ENCODE measurements at regions not wholly inside any gene's neighbourhood (a gene's known extent, or its start where the extent isn't known, plus 50 kb on each side); places are given as distances from the start of the nearest gene placed in this dataset.

GRCh38 chrX:15983034-15983433, 128.4 kb upstream of the AP1S2 start:
- no peak for DNase-seq (ENCODE audit: low spot score)

DNA sequence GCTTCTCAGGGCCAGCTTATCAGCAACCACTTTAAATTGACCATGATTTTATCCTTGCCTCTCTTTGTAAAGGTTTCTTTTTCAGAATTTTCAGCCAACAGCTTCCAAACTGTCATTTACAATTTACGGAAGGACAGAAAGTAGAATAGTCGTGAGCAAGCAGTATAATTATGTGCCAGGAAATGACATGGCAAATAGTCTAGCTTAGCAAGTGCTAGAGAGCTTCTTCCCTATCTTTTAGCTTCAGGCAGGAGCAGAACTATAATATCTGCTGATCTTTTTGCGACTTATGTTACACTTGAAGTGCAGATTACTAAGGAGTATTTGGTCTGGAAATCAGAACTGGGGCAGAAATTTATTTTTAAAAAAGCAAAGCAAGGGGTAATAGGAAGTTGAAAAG, 123.0 kb upstream of the AP1S2 start:
- no peak for DNase-seq (ENCODE audit: low spot score)

DNA sequence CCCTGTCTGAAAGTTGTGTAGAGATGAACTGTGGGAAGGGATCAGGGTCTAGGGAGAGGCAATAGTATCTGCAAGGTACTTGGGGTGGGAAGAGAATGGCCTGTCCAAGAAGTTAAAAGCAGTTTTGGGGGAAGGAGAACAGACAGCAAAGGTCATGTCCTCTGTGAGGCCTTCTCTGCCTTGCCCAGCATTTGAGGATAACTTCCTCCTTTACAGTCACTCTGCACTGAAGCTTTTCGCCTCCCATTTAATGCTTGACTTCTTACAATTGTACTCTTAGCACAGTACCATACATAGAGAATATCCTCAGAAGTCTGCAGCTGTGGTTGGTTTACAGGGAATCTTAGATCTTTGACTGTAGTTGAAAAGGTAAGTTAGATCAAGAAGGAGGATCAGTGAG, 121.8 kb upstream of the AP1S2 start:
- DNase-seq (ENCODE audit: low spot score), result no peak

- DNase-seq (ENCODE audit: low spot score), result peak; percentile 40
These were observed 119.3 kb upstream of the AP1S2 start for GRCh38 chrX:15973946-15974345.

- DNase-seq (ENCODE audit: low spot score), result peak; percentile 5
These were observed 118.7 kb upstream of the AP1S2 start for GRCh38 chrX:15973299-15973698.

DNA sequence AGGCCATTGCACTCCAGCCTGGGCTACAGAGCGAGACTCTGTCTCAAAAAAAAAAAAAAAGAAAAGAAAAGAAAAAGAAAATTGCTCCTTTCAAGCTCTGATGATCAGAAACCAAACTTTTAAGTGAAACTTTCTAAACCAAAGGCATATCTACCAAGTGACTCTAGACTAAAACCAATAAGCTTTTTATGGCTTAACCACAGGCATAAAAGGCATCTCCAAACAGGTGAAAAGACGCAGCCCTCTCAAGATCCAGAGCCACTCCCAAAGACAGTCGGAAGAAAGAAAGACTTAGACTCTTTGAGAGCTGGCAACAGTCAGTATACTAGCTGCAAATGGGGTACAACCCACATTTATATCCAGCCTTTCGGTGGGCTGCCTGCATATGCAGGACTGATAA, 117.1 kb upstream of the AP1S2 start:
- no peak for DNase-seq (ENCODE audit: low spot score)

GRCh38 chrX:15963858-15964257, 109.2 kb upstream of the AP1S2 start:
- no peak for DNase-seq (ENCODE audit: low spot score)

GRCh38 chrX:15960237-15960636, 105.6 kb upstream of the AP1S2 start:
- DNase-seq (ENCODE audit: low spot score), result no peak

DNA sequence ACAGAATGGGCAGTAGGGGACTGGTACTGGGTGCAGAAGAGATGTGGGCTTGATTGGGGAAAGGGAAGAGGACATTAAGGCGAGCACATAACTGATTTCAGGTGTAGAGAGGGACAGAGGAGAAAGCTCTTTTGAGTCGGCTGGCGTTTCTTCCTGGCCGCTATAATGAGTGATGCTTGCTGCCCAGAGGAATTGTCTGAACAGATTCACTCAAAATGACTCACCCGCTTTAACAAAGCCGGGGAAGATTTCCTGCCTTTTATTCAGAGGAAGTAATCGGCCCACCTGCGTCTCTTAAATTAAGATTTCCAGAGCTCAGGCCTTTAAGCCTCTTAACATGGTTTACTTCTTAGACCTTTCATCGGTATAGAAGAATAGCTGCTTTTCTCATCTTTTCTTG, 102.1 kb upstream of the AP1S2 start:
- DNase-seq (ENCODE audit: low spot score), result no peak

GRCh38 chrX:15953801-15954200, 99.2 kb upstream of the AP1S2 start:
- no peak for DNase-seq (ENCODE audit: low spot score)

- no peak for DNase-seq (ENCODE audit: low spot score)
These were observed 97.6 kb upstream of the AP1S2 start for GRCh38 chrX:15952212-15952611.

DNA sequence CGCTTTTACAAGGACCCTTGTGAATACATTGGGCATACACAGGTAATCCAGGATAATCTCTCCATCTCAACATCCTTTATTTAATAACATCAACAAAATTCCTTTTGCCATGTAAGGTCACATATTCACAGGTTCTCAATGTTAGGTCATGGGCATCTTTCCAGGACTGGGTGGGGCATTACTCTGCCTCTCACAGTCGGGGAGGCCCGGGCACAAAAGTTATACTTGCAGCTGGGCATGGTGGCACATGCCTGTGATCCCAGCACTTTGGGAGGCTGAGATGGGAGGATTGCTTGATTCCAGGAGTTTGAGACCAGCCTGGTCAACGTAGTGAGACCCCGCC, 93.7 kb upstream of the AP1S2 start:
- no peak for DNase-seq (ENCODE audit: low spot score)

- peak; percentile 71 for DNase-seq (ENCODE audit: low spot score)
These were observed 93.2 kb upstream of the AP1S2 start for GRCh38 chrX:15947648-15948317.

DNA sequence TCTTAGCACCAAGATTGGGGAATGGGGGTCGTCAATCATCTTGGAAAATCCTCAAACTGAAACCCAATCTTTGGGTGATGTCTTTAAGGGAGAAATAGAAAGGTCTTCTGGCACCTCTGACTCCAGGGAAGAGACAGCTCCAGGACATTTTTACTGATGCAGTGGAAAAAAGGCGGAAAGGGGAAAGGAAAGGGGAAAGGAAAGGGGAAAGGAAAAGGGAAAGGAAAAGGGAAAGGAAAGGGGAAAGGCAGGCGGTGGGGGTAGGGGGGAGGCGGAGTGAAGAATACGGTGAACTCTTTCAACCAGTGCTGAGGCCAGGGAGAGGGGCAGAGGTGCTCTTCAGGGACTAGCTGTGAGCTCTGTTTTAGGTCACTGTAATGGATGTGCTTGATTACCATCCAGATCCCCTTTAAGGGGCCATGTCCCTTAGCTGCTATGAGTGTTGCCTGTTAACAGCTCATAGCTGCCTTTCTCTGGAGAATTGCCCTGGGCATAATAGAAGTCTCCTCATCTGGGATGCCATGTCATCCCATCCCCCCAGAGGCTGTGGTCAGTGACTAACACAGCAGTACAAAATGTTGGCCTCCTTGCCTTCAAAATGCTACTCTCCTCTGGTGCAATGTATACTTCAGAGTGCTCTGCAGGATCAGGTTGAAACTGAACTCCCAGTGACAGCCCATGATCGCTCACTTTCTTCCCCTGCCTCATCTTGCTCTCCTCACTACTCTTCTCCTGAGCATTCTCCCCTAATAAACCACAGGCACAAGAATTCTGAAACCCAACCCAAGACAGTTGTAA, 92.4 kb upstream of the AP1S2 start:
- peak; percentile 59 for DNase-seq (ENCODE audit: low spot score)

- no peak for DNase-seq (ENCODE audit: low spot score)
These were observed 88.8 kb upstream of the AP1S2 start for GRCh38 chrX:15943391-15943790.

GRCh38 chrX:15942307-15942706, 87.7 kb upstream of the AP1S2 start:
- no peak for DNase-seq (ENCODE audit: low spot score)

GRCh38 chrX:15939737-15940136, 85.1 kb upstream of the AP1S2 start:
- no peak for DNase-seq (ENCODE audit: low spot score)

DNA sequence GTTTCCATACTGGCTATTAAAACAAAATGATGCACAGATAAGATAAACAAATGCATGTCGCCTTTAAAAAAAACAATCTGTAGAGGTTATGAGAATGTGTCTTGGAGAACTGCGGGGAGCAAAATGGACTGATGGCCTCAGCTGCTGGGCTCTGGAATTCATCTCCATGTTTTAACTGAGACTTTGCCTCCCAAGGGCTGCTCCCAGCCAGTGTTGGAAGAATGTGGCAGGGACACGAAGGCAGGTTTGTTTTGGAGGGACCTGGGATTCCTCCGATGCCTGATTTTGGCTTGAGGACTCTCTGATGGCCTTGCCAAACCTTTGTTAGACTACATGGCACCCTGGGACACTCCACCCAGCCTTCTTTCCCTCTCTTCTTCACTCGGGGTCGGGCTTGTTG, 83.5 kb upstream of the AP1S2 start:
- DNase-seq (ENCODE audit: low spot score), result no peak

- no peak for DNase-seq (ENCODE audit: low spot score)
These were observed 76.7 kb upstream of the AP1S2 start for GRCh38 chrX:15931362-15931761.

GRCh38 chrX:15930585-15930984, 76.0 kb upstream of the AP1S2 start:
- peak; percentile 11 for DNase-seq (ENCODE audit: low spot score)

GRCh38 chrX:15929194-15929593, 74.6 kb upstream of the AP1S2 start:
- DNase-seq (ENCODE audit: low spot score), result no peak

DNA sequence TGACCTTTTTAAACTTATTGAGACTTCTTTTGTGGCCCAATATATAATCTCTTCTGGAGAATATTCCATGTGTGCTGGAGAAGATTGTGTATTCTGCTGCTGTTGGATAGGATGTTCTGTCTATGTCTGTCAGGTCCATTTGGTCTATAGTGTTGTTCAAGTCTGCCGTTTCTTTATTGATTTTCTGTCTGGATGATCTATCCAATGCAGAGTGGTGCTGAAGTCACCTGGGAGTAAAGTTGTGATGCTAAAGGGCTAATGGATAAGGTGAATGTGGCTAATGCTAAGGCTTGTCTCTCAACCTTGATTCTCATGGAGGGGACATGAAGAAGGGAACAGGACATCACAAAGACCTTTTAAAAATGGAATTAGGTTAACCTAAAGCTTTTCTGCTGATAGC, 72.0 kb upstream of the AP1S2 start:
- no peak for DNase-seq (ENCODE audit: low spot score)

DNA sequence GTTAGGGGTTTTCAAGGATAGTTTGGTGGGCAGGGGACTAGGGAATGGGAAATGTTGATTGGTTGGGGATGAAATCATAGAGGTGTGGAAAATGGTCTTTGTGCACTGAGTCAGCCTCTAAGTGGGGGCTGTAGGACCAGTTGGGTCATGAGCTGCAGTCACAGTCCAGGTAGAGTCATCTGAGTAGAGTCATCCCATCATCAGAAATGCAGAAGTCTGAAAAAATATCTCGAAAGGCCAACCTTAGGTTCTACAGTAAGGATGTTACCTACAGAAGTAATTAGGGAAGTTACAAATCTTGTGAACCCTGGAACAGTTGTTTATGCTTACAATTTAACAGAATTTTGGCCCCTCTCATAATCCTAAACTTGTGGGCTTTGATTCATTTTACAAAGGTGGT, 63.4 kb upstream of the AP1S2 start:
- DNase-seq (ENCODE audit: low spot score), result no peak

DNA sequence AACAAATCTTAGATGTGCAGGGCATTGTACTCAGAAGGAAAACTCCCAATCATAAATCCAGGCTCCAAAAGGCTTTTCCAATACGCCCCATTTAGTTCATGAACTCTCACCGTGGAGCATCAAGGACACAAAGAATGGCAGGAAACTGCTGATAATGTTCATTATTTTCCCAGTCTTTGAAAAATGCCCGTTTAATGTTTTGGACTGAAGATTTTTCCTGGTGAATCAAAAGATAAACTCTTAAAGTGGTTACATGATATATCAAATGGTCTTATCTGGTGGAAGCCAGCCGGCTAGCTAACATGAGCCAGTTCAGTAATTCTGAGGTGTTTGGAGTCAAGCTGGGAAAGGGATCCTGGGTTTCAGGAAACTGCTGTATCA, 62.1 kb upstream of the AP1S2 start:
- no peak for DNase-seq (ENCODE audit: low spot score)

Data from GM03348 (cell line).